Heart right ventricle (tissue), 16 donors: ENCODE measurements at regions not wholly inside any gene's neighbourhood (a gene's known extent, or its start where the extent isn't known, plus 50 kb on each side); places are given as distances from the start of the nearest gene placed in this dataset.
A peak's percentile ranks its signal among the peaks of the same experiment; 100 is the strongest.

Experiments used
- ATAC-seq, 8 donors: fragments of 200-7000 bp; cut with Tn5 transposase; one replicate each; pipeline ENCODE4 v1.9.1; 2020; ENCODE audit warnings: mild to moderate bottlenecking in 8 of 8, moderate library complexity in 8 of 8, moderate number of reproducible peaks in 1 of 8
- DNase-seq, 2 donors: peaks; one replicate each; pipeline ENCODE4 v3.0.0-alpha.2; 2020
- H3K27ac ChIP-seq, 10 donors: fragments of 200-600 bp; sonication (generic) in 2 of 10; one replicate each; pipeline versions ENCODE4 v1.5.0 to v1.8.0; 2020 to 2022; ENCODE audit warnings: mild to moderate bottlenecking in 3 of 10
- H3K27me3 ChIP-seq, 7 donors: fragments of 200-600 bp; one replicate each; pipeline ENCODE4 v1.8.0; 2021 to 2022; ENCODE audit warnings: mild to moderate bottlenecking in 2 of 7
- H3K36me3 ChIP-seq, 9 donors: fragments of 200-600 bp; sonication (generic) in 1 of 9; one replicate each; pipeline versions ENCODE4 v1.5.0 to v1.8.0; 2020 to 2022; ENCODE audit warnings: mild to moderate bottlenecking in 2 of 9
- H3K4me1 ChIP-seq, 9 donors: fragments of 200-600 bp; sonication (generic) in 1 of 9; one replicate each; pipeline versions ENCODE4 v1.5.0 to v1.8.0; 2020 to 2022; ENCODE audit warnings: mild to moderate bottlenecking in 4 of 9
- H3K4me3 ChIP-seq, 10 donors: fragments of 200-600 bp; sonication (generic) in 2 of 10; one replicate each; pipeline versions ENCODE4 v1.5.0 to v1.8.0; 2020 to 2022; ENCODE audit warnings: mild to moderate bottlenecking in 7 of 10, moderate library complexity in 2 of 10
- H3K9me3 ChIP-seq, 11 donors: fragments of 200-600 bp in 10 of 11; sonication (generic) in 2 of 11; one replicate each; pipeline versions ENCODE4 v1.5.0 to v1.8.0; 2013 to 2022; ENCODE audit warnings: mild to moderate bottlenecking in 2 of 11, control low read depth in 1 of 11, moderate library complexity in 1 of 11
- CTCF ChIP-seq, 9 donors: fragments of 200-600 bp; sonication (generic) in 2 of 9; IDR thresholded peaks; one replicate each; pipeline versions ENCODE4 v1.5.0 to v1.8.0; 2021 to 2022; ENCODE audit warnings: antibody characterized with exemption in 9 of 9, mild to moderate bottlenecking in 5 of 9, moderate library complexity in 1 of 9
- WGBS, 2 donors: extraction: QIAGEN DNeasy Blood & Tissue Kit; methylation state at CpG; one replicate each; pipeline ENCODE4 v1.1.7; 2013; ENCODE audit warnings: inconsistent platforms in 1 of 2; 5-methylcytosine and 5-hydroxymethylcytosine counted together
- intact Hi-C, 10 donors: fragments of 100-400 bp; cut with DNase I; formaldehyde crosslinking; loops; one replicate each; pipeline versions ENCODE4 v1.11.1 to v1.14.2; 2022
- donor health status: Arrhythmogenic right ventricular cardiomyopathy.
- donor health status: ischemic (EF 13 %, LVEDD 7.1; RV severe dilation, severe dysfunction).
- donor health status: healthy with polysubstance abuse.
- donor health status: DM: no; HTN: yes; CAD: no.
- donor health status: DM: no; HTN: no; CAD: no.
- donor health status: ischemic (EF 25% LVEDD 6.9; RV normal size, moderate dysfunction).
- donor health status: ischemic (EF 25% LVEDD 5.7; RV mildly dilated, moderate dysfunction).
- donor health status: healthy.
- donor health status: DM: yes; HTN: yes; CAD: no.
- donor health status: Ischemic cardiomyopathy.
- donor health status: ischemic (EF 35%, LVEDD 5.7; RV mildly dilated, moderate dysfunction).
- donor health status: nonischemic (EF 11% LVEDD 7.7; RV severe dilation, severe dysfunction).
- donor health status: DM: yes; HTN: yes; CAD: no.
- donor health status: PGD.
- donor health status: ischemic (EF 29% LVEDD 5.4; RV normal size, mild dysfunction).
- donor health status: nonischemic (EF 23%, LVEDD 6.1; RV moderate dilation, normal function).

- no peak for TF ChIP-seq CTCF (IDR thresholded peaks at IDR 0.05)
Measured at GRCh38 chr16:55955424-55955823, 80.3 kb upstream of the CES5A start.

DNA sequence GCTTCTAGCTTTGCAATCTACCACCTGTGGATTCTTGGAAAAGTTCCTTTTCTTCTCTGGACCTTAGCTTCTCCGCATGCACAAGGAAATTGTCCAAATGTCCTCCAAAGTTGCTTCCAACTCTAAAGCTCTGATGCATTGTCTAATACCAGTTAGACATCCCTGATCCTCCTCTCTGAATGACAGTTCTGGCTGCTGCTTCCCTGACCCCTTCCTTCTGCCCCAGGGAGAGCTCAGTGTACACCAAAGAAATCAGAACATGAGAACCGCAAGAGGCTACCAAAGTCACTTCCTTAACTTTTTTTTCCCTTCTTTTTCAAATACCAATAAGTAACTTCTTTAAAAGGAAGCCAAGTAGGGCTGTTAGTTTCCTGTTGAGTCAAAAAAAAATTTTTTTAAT is 79.7 kb upstream of the CES5A start:
- H3K27me3 ChIP-seq: no peaks in the 10 kb centered on the region
- ATAC-seq: peak in 1 of 8 donors; percentile 15
- WGBS, 2 donors: 49 to 56% methylated on average over 2 of the region's 2 CpGs
- intact Hi-C loops: no loop called here
- no peak for TF ChIP-seq CTCF (IDR thresholded peaks at IDR 0.05)
- H3K9me3 ChIP-seq: peaks cover 0 to 4% (median 0%) of the 10 kb centered on the region in 11 donors
- H3K36me3 ChIP-seq: no peaks in the 10 kb centered on the region
- H3K4me3 ChIP-seq: no peak overlapping the region
- H3K4me1 ChIP-seq: peaks cover 0 to 13% (median 0%) of the 10 kb centered on the region in 9 donors
- H3K27ac ChIP-seq: peak overlapping the region in 1 of 10 donors; percentile 75
- DNase-seq: no peak

More at GRCh38 chr16:55955424-55955823, 80.3 kb upstream of the CES5A start:
- Histone ChIP-seq H3K4me3 (no peak overlapping the region), H3K9me3 (peaks cover 0 to 6% (median 0%) of the 10 kb centered on the region in 11 donors), H3K4me1 (peaks cover 0 to 13% (median 0%) of the 10 kb centered on the region in 9 donors), H3K27me3 (no peaks in the 10 kb centered on the region), H3K27ac (peak overlapping the region in 3 of 10 donors; percentile 51 to 75 (median 59)), H3K36me3 (no peaks in the 10 kb centered on the region)
- DNase-seq: no peak
- 87 to 92% methylated on average over 4 of the region's 4 CpGs for WGBS, 2 donors
- peak in 4 of 8 donors; percentile 6 to 55 (median 24) for ATAC-seq
- intact Hi-C loops: no loop called here

- ATAC-seq: no peak
Measured at GRCh38 chr16:55949518-55949917, 74.3 kb upstream of the CES5A start.

DNA sequence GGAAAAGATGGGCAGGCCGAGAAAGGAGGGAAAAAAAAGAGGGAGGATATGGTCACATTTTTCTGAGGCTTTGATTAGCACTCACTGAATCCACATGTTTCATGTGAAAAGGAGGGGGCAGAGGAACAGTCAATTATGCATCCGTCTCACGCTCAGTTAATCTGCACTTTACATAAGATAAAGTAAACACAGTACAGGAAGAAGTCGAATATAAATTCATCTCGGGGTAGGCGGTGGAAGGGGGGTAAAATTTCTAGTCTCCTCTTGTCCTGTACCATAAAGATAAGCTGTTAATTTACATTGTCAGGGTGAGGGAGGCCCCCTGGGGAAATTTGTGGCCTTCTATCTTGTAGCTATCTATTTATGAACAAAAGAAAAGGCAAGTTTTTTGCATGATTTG is 73.1 kb upstream of the CES5A start:
- Histone ChIP-seq H3K36me3 (no peaks in the 10 kb centered on the region), H3K4me1 (peaks cover 0 to 11% (median 0%) of the 10 kb centered on the region in 9 donors), H3K27me3 (peaks cover 0 to 8% (median 3%) of the 10 kb centered on the region in 7 donors), H3K9me3 (no peaks in the 10 kb centered on the region), H3K27ac (no peak overlapping the region), H3K4me3 (no peak overlapping the region)
- intact Hi-C loops: loop anchor here in 6 of 10 donors (5.0 to 10.0 kb wide), 3 partner anchors 247 to 369 kb away; partner anchors contain the start of gene GNAO1 (in 4 of the 6)
- no peak for ATAC-seq
- WGBS, 2 donors: 42 to 45% methylated on average over 6 of the region's 6 CpGs
- TF ChIP-seq CTCF (IDR thresholded peaks at IDR 0.05): no peak
- no peak for DNase-seq

More at GRCh38 chr16:55949518-55949917, 74.3 kb upstream of the CES5A start:
- Histone ChIP-seq H3K9me3 (no peaks in the 10 kb centered on the region), H3K27me3 (peaks cover 0 to 6% (median 0%) of the 10 kb centered on the region in 7 donors), H3K4me1 (peaks cover 0 to 3% (median 0%) of the 10 kb centered on the region in 9 donors), H3K27ac (no peak overlapping the region), H3K36me3 (no peaks in the 10 kb centered on the region), H3K4me3 (no peak overlapping the region)
- intact Hi-C loops: loop anchor here in 6 of 10 donors (5.0 to 10.0 kb wide), 3 partner anchors 245 to 368 kb away; partner anchors contain the start of gene GNAO1 (in 4 of the 6)
- no peak for TF ChIP-seq CTCF (IDR thresholded peaks at IDR 0.05)
- DNase-seq: no peak
- 54 to 64% methylated on average over 1 of the region's 1 CpG for WGBS, 2 donors
